Fibroblast of skin of right quadriceps (primary cell): ENCODE measurements at regions not wholly inside any gene's neighbourhood (a gene's known extent, or its start where the extent isn't known, plus 50 kb on each side); places are given as distances from the start of the nearest gene placed in this dataset.
"Not testable (repeated sequence)": the region's sequence is repeated elsewhere in the genome, so short reads cannot be mapped to it uniquely, and the experiment has no call there.

Experiments
- DNase-seq: peaks from one replicate; pipeline ENCODE4 v3.0.0-alpha.2; 2013

- no peak for DNase-seq
Observed at GRCh38 chr11:114949614-114950351, 271.5 kb downstream of the NXPE2 start.

DNA sequence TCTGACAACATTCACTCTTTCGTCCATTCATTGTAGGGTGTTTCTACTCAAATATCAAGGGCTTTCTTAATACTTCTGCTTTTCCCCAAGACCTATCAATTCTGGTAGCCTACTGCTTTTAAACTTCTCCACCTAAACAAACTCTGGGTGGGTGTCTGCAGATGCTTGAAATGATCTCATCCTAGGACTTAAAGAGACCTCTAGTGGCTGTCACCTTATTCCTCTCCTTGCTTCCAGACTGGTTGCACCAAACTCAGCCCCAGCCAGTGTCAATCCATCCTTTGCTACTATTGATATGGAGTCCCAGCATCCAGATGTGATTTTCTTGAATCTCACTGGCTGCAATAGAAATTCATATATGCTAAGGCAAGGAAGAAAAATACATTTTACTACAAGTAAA lies 274.7 kb downstream of the NXPE2 start:
- DNase-seq: no peak

DNA sequence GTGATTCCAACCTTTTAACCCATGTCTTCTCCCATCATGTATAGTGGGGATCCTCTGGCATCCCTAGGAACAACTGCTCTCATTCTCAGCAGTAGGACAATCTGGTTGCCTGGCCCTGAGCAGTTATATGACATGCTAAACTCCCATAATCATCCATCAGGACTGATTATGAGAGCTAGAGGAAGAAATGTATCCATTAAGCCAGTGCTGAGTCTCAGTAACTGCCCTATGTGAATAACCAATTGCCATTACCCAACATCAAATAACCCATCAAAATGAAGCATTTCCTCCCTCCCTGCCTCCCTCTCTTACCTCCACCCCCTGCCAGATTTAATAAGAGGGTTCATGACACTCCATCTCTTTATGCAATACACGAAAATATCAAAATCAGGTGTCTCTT lies 277.6 kb downstream of the NXPE2 start:
- DNase-seq: no peak

DNA sequence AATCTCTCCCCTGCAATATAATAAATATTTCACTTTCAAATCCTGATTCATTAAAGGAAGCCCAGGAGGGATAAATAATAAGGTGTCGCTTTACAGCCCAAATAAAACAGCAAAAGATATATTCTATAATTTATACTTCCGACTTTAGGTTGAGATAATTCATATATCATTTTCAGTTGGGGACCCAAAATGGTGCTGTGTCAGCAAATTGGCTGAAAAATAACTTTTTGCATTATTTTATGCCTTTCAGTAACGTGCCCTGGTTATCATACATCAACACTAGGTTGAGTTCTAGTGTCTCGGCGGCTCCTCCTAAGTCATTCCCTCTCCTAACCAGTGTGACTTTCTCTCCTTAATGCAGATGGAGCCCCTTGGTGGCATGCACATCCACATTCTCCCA lies 278.2 kb downstream of the NXPE2 start:
- DNase-seq: no peak

GRCh38 chr11:114959953-114960505 lies 281.7 kb downstream of the NXPE2 start:
- no peak for DNase-seq

- not testable (repeated sequence) for DNase-seq
Observed at GRCh38 chr11:114960819-114961218, 282.5 kb downstream of the NXPE2 start.

GRCh38 chr11:114964676-114965214 lies 286.4 kb downstream of the NXPE2 start:
- no peak for DNase-seq

DNA sequence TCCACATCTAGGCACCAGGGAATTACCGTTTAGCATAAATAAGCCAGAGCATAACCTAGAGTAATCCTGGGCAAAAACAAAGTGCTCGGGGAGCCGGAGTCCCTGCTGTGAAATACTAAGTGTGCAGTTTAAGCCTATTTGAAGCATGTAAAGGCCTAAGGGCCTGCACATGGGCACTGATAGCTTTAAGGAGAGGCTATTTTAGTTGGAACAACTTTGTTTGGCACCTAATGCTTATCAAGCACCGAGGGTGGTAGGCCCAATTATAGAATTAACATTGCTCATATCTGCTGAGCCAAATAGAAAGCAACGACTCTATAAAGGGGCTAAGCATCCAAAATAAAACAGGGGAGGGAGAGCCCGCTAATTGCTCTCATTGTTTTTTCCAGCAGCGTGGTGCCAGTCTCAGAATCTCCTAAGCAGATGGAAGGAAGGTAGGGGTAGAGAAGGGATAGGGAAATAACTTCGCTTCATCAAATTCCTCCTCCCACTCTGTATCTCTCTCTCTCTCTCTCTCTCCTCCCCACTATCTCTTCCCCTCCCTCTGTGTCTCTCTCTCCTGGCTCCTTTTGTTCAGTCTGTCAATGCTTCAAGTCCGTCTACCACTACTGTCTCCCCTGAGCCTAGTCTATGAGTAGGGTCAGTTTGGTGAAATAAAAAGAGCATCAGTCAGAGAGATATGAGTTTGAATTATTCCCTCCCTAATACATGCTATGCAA lies 292.8 kb downstream of the NXPE2 start:
- no peak for DNase-seq

GRCh38 chr11:114972105-114972504 lies 293.8 kb downstream of the NXPE2 start:
- DNase-seq: no peak

GRCh38 chr11:114977651-114978050 lies 299.3 kb downstream of the NXPE2 start:
- DNase-seq: no peak

DNA sequence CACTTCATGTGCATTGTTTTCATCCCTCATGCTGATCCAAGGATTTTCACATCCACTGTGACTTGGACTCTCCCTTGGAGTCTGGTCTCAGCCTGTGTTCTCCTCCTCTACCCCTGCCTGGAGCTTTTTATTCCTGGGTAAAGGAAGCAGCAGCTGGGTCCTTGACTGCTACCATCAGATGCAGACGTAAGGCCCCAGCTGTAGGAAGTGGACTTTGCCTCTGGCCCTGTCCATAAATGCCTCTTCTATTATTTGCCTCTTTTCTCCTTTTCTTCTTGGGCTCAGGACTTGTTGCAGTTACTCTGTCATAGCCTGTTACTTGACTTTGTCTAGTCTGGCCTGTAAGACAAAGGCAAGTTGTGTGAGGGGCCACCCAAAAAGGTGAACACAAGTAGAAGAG lies 303.8 kb downstream of the NXPE2 start:
- DNase-seq: no peak

DNA sequence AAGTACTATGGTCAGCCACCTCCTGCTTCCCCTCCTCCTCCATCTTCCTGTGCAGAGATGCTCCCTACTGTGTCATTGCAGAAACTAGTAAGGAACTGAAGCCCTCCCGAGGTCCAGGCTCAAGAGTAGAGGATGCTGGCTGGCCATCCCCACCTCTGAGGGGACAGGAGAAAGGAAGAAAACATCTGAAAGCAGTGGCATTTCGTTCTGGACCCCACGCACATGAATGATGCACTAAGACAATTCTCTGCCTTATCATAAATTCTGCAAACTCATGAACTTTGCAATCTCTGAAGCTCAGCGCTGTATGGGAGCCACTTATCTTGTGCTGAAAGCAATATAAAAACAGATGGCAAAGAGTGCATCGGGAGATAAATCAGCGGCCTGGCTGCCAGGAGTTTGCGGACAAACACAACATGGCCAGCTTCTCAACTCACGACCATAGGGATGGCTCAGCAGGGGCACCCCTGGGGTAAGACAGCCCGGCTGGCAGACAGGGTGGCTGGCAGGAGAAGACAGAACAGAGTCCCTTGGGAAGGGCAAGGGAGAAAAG lies 306.4 kb downstream of the NXPE2 start:
- no peak for DNase-seq

- DNase-seq: no peak
Observed at GRCh38 chr11:114986365-114986764, 308.0 kb downstream of the NXPE2 start.

- no peak for DNase-seq
Observed at GRCh38 chr11:114987186-114987760, 308.9 kb downstream of the NXPE2 start.

DNA sequence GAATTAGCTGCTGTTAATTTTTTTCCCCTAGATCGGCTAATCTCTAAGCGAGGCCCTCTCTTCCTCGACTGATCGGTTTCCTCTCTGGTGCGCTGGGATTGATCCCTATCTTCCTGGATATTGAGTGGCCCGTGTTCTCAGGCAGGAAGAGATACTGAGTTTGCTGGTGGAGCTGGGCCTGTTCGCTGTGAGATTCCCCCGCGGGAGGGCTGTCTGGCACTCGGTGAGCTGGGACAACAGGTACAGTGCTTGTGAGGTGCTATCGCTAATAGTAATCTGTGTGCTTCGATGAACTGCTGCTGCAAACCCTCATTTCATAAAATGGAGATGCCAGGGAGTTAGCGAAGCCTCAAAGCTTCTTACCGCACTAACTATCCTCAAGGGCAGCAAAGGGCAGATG lies 310.3 kb downstream of the NXPE2 start:
- no peak for DNase-seq

- DNase-seq: no peak
Observed at GRCh38 chr11:114989536-114989935, 311.2 kb downstream of the NXPE2 start.

GRCh38 chr11:115005663-115006062 lies 327.3 kb downstream of the NXPE2 start:
- no peak for DNase-seq

GRCh38 chr11:115007851-115008250 lies 329.5 kb downstream of the NXPE2 start:
- no peak for DNase-seq

DNA sequence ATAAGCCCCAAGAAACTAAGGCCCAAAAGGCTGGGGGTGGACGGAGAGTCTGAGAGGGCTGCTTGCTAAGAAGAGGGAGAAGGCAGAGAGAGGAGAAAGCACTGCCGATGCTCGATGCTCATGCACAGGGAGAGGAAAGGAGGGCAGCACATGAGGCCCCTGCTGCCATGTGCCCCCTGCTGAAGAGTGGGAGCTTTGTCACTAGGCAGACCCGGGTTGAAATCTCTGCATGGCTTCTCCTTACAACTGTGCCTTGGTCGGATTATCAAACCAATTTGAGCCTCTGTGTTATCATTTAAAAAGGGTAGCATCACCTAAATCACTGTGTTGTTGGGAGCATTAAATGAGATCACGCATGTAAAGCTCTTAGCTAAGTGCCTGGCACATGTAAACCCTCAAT lies 330.5 kb downstream of the NXPE2 start:
- DNase-seq: no peak

DNA sequence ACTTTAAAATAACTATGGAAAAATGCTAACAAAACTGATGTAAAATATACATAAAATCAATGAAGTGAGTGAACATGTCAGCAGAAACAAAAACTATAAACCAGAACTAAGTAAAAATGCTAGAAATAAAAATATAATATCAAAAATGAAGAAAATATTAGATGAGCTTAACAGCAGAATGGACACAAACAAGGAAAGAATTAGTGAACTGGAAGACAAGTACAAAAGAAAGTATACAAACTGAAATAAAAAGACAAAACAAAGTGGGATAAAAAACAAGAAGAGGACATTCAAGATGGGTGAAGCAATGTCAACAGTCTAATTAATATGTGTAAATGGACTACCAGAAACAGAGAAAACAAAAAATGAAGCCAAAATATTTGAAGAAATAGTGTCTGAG lies 339.2 kb downstream of the NXPE2 start:
- DNase-seq: no peak

GRCh38 chr11:115030166-115030565 lies 351.8 kb downstream of the NXPE2 start:
- no peak for DNase-seq

DNA sequence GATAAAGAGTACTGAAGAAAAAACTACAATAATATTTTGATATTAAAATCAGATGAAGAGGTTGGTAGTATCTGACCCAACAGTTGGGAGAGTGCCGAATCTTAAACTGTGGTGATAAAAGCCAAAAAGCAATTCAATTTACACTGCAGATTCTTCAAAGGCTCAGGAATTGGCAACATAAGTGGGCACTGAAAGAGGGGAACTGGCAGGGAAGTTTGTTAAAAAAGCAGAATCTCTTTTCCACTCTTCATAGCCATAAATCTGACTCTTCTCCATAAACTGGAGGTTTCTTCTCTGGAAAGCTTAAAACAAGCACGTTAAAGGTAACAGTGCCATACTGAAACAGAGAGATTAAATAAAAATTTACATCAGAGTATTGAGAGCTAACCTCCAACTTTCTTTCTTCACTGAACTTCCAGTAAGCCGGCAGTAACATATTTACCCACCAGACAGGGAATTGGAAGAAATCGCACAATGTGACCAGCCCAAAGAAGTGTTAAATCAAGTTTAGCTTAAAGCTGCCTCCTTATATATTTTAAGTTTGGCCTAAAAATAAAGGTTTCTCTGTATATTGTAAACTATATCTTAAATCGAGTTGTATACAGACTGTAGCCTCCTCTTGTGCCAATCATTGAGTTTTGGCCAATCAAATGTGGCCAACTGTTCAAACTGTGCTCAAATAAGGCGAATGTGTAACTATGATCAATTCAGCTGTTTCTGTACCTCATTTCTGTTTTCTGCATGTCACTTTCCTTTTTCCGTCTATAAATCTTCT lies 358.3 kb downstream of the NXPE2 start:
- no peak for DNase-seq

GRCh38 chr11:115042002-115042401 lies 363.7 kb downstream of the NXPE2 start:
- DNase-seq: no peak
